MM.1S (cell line): ENCODE measurements at regions not wholly inside any gene's neighbourhood (a gene's known extent, or its start where the extent isn't known, plus 50 kb on each side); places are given as distances from the start of the nearest gene placed in this dataset.

ENCODE experiments used
- DNase-seq: peaks from one replicate; pipeline ENCODE4 v3.0.0-alpha.2; 2015
- H2AFZ ChIP-seq: fragments of 300-600 bp; sonication (generic); 2 replicates; pipeline ENCODE4 v1.6.0; 2016; ENCODE audit warnings: antibody characterized with exemption, low read length
- H3F3A ChIP-seq: fragments of 300-600 bp; sonication (generic); 2 replicates; pipeline ENCODE4 v1.6.1; 2016; ENCODE audit warnings: mild to moderate bottlenecking, antibody characterized with exemption, low read length, moderate library complexity, mixed read lengths; ENCODE audit not compliant: insufficient read depth
- H3K27ac ChIP-seq: fragments of 300-600 bp; sonication (generic); 2 replicates; pipeline ENCODE4 v1.5.1; 2016; ENCODE audit warnings: mild to moderate bottlenecking, low read length
- H3K27me3 ChIP-seq: fragments of 300-600 bp; sonication (generic); replicated peaks from 2 replicates; pipeline ENCODE4 v1.6.0; 2016; ENCODE audit warnings: low read length; ENCODE audit not compliant: insufficient read depth
- H3K36me3 ChIP-seq: fragments of 300-600 bp; sonication (generic); replicated peaks from 2 replicates; pipeline ENCODE4 v1.6.1; 2016; ENCODE audit warnings: mild to moderate bottlenecking, low read length, mixed read lengths; ENCODE audit not compliant: insufficient read depth
- H3K4me1 ChIP-seq: fragments of 300-600 bp; sonication (generic); 2 replicates; pipeline ENCODE4 v1.6.1; 2016; ENCODE audit warnings: low read length, mixed read lengths
- H3K4me2 ChIP-seq: fragments of 300-600 bp; sonication (generic); 2 replicates; pipeline ENCODE4 v1.6.0; 2016; ENCODE audit warnings: low read depth, low read length
- H3K4me3 ChIP-seq: fragments of 300-600 bp; sonication (generic); 2 replicates; pipeline ENCODE4 v1.5.1; 2016; ENCODE audit warnings: low read length, mixed read lengths
- H3K79me2 ChIP-seq: fragments of 300-600 bp; sonication (generic); 2 replicates; pipeline ENCODE4 v1.6.1; 2016; ENCODE audit warnings: mixed run types, low read length, mixed read lengths
- H3K9ac ChIP-seq: fragments of 300-600 bp; sonication (generic); 2 replicates; pipeline ENCODE4 v1.6.1; 2016; ENCODE audit warnings: low read length, mixed read lengths
- H3K9me2 ChIP-seq: fragments of 300-600 bp; sonication (generic); replicated peaks from 2 replicates; pipeline ENCODE4 v1.6.1; 2016; ENCODE audit warnings: mild to moderate bottlenecking, low read length, mixed read lengths; ENCODE audit not compliant: insufficient read depth
- H3K9me3 ChIP-seq: fragments of 300-600 bp; sonication (generic); replicated peaks from 2 replicates; pipeline ENCODE4 v1.6.1; 2016; ENCODE audit warnings: mild to moderate bottlenecking, low read length, mixed read lengths; ENCODE audit not compliant: insufficient read depth
- H4K20me1 ChIP-seq: fragments of 300-600 bp; sonication (generic); 2 replicates; pipeline ENCODE4 v1.6.1; 2016; ENCODE audit warnings: mild to moderate bottlenecking, low read length, moderate library complexity, mixed read lengths; ENCODE audit not compliant: insufficient read depth
- CTCF ChIP-seq: fragments of 300-600 bp; sonication (generic); IDR thresholded peaks from 2 replicates; pipeline ENCODE4 v1.5.1; 2016; ENCODE audit warnings: antibody characterized with exemption, low read length, mixed read lengths
- EZH2 ChIP-seq: fragments of 300-600 bp; sonication (generic); optimal IDR thresholded peaks from 2 replicates; pipeline ENCODE3; 2017; ENCODE audit warnings: low read depth, mild to moderate bottlenecking, antibody characterized with exemption, low read length, mixed read lengths
- EZH2phosphoT487 ChIP-seq: fragments of 300-600 bp; sonication (generic); IDR thresholded peaks from 2 replicates; pipeline ENCODE4 v1.6.1; 2018; ENCODE audit warnings: antibody characterized with exemption, low read length

- no peak overlapping the region for H3K9ac ChIP-seq
- no peaks in the 10 kb centered on the region for H3K9me2 ChIP-seq
- no peaks in the 10 kb centered on the region for H3F3A ChIP-seq
- H3K27ac ChIP-seq: no peak overlapping the region
- no peaks in the 10 kb centered on the region for H4K20me1 ChIP-seq
- H3K36me3 ChIP-seq: no peaks in the 10 kb centered on the region
- TF ChIP-seq EZH2phosphoT487: no peak
- no peak for TF ChIP-seq CTCF
- TF ChIP-seq EZH2: no peak
- H3K79me2 ChIP-seq: no peaks in the 10 kb centered on the region
- H3K9me3 ChIP-seq: no peaks in the 10 kb centered on the region
- H3K4me1 ChIP-seq: no peaks in the 10 kb centered on the region
- no peak overlapping the region for H2AFZ ChIP-seq
- DNase-seq: no peak
- no peak overlapping the region for H3K4me3 ChIP-seq
- no peak overlapping the region for H3K4me2 ChIP-seq
- no peaks in the 10 kb centered on the region for H3K27me3 ChIP-seq
Measured at GRCh38 chr12:115232455-115233156, 548.6 kb upstream of the TBX3 start.

GRCh38 chr12:115230606-115231005 lies 546.6 kb upstream of the TBX3 start:
- Histone ChIP-seq H3K36me3 (no peaks in the 10 kb centered on the region), H3K4me3 (no peak overlapping the region), H3K4me1 (no peaks in the 10 kb centered on the region), H3K4me2 (no peak overlapping the region), H3K79me2 (no peaks in the 10 kb centered on the region), H3K9me2 (no peaks in the 10 kb centered on the region), H3K27me3 (no peaks in the 10 kb centered on the region), H4K20me1 (no peaks in the 10 kb centered on the region), H3K9ac (no peak overlapping the region), H3K27ac (no peak overlapping the region), H3F3A (no peaks in the 10 kb centered on the region), H2AFZ (no peak overlapping the region), H3K9me3 (no peaks in the 10 kb centered on the region)
- DNase-seq: no peak
- no peak for TF ChIP-seq EZH2
- TF ChIP-seq EZH2phosphoT487: no peak
- TF ChIP-seq CTCF: no peak

GRCh38 chr12:115229517-115229916 lies 545.5 kb upstream of the TBX3 start:
- H3K4me2 ChIP-seq: no peak overlapping the region
- H2AFZ ChIP-seq: no peak overlapping the region
- H3K4me3 ChIP-seq: no peak overlapping the region
- no peak overlapping the region for H3K9ac ChIP-seq
- no peaks in the 10 kb centered on the region for H3F3A ChIP-seq
- no peaks in the 10 kb centered on the region for H3K9me3 ChIP-seq
- H3K79me2 ChIP-seq: no peaks in the 10 kb centered on the region
- DNase-seq: no peak
- TF ChIP-seq CTCF (no peak), EZH2 (no peak), EZH2phosphoT487 (no peak)
- H3K9me2 ChIP-seq: no peaks in the 10 kb centered on the region
- H3K36me3 ChIP-seq: no peaks in the 10 kb centered on the region
- H3K27me3 ChIP-seq: no peaks in the 10 kb centered on the region
- no peaks in the 10 kb centered on the region for H4K20me1 ChIP-seq
- H3K27ac ChIP-seq: no peak overlapping the region
- no peaks in the 10 kb centered on the region for H3K4me1 ChIP-seq
